H1 (cell line): ENCODE measurements at regions not wholly inside any gene's neighbourhood (a gene's known extent, or its start where the extent isn't known, plus 50 kb on each side); places are given as distances from the start of the nearest gene placed in this dataset.

ENCODE experiments used
- CTCF ChIA-PET: fragments of 300-600 bp; sonication (Branson Sonifier 250); formaldehyde crosslinking; loops from one replicate; lab custom pipeline; 2021; ENCODE audit not compliant: partially characterized antibody; lab: Charles Lee
- POLR2A ChIA-PET: fragments of 300-600 bp; sonication (Branson Sonifier 250); formaldehyde crosslinking; loops from one replicate; lab custom pipeline; 2021; ENCODE audit warnings: inconsistent platforms; ENCODE audit not compliant: partially characterized antibody; lab: Charles Lee
- DNase-seq, 2 experiments: peaks; one replicate each; pipeline versions ENCODE4 v3.0.0 to v3.0.0-alpha.2; 2010 to 2022; ENCODE audit warnings: low spot score in 2 of 2, low read depth in 1 of 2, mixed read lengths in 1 of 2
- FAIRE-seq: peaks from 2 replicates; lab custom pipeline; 2011; peaks lifted over from hg19 to GRCh38; lab: Jason Lieb, UNC
- H2AFZ ChIP-seq: 2 replicates; pipeline ENCODE4 v1.8.1; 2012; ENCODE audit warnings: low read length, inconsistent platforms
- H2AK5ac ChIP-seq: 2 replicates; pipeline ENCODE4 v1.6.1; 2013; ENCODE audit warnings: low read depth, low read length
- H2BK120ac ChIP-seq: replicated peaks from 2 replicates; pipeline ENCODE3; 2013; ENCODE audit warnings: low read depth, low read length, inconsistent platforms
- H2BK12ac ChIP-seq: 2 replicates; pipeline ENCODE4 v1.6.1; 2013; ENCODE audit warnings: low read depth, low read length
- H2BK15ac ChIP-seq: 2 replicates; pipeline ENCODE4 v1.6.1; 2013; ENCODE audit warnings: low read length
- H2BK20ac ChIP-seq: 2 replicates; pipeline ENCODE4 v1.6.1; 2013; ENCODE audit warnings: low read length
- H2BK5ac ChIP-seq: 2 replicates; pipeline ENCODE4 v1.6.1; 2013; ENCODE audit warnings: low read depth, low read length
- H3K14ac ChIP-seq: 2 replicates; pipeline ENCODE4 v1.6.1; 2013; ENCODE audit warnings: inconsistent platforms; ENCODE audit not compliant: insufficient read length
- H3K18ac ChIP-seq: 2 replicates; pipeline ENCODE4 v1.6.1; 2013; ENCODE audit warnings: low read length; ENCODE audit errors: extremely low read depth
- H3K23ac ChIP-seq: 2 replicates; pipeline ENCODE4 v1.6.1; 2013; ENCODE audit warnings: inconsistent platforms; ENCODE audit not compliant: insufficient read length
- H3K23me2 ChIP-seq: 2 replicates; pipeline ENCODE4 v1.6.1; 2013; ENCODE audit warnings: low read depth, low read length
- H3K27ac ChIP-seq: 2 replicates; pipeline ENCODE4 v1.6.1; 2011; ENCODE audit warnings: low read depth, low read length, inconsistent platforms
- H3K27me3 ChIP-seq, 4 experiments: replicated peaks in 1 of 4; 1 replicate in 1 of 4; 2 replicates in 3 of 4; pipeline versions ENCODE4 v1.6.1 to v1.8.1; 2011 to 2013; ENCODE audit warnings: low read length in 3 of 4, mild to moderate bottlenecking in 3 of 4, inconsistent platforms in 2 of 4, mixed read lengths in 2 of 4, moderate library complexity in 1 of 4; ENCODE audit not compliant: control insufficient read depth in 3 of 4, insufficient read depth in 3 of 4; ENCODE audit errors: extremely low read depth in 1 of 4
- H3K36me3 ChIP-seq, 4 experiments: 2 replicates each; pipeline versions ENCODE4 v1.6.1 to v1.8.1; 2011 to 2013; ENCODE audit warnings: mild to moderate bottlenecking in 4 of 4, low read length in 3 of 4, moderate library complexity in 2 of 4, control low read depth in 1 of 4, inconsistent platforms in 1 of 4; ENCODE audit not compliant: insufficient read depth in 4 of 4, control insufficient read depth in 2 of 4
- H3K4ac ChIP-seq: replicated peaks from 2 replicates; pipeline ENCODE3; 2013; ENCODE audit warnings: low read length, low read depth, mixed read lengths, inconsistent platforms; ENCODE audit not compliant: insufficient read length
- H3K4me1 ChIP-seq, 4 experiments: replicated peaks in 1 of 4; 1 replicate in 1 of 4; 2 replicates in 3 of 4; pipeline versions ENCODE4 v1.6.1 to v1.8.1; 2011 to 2013; ENCODE audit warnings: low read length in 3 of 4, inconsistent platforms in 2 of 4, mixed read lengths in 1 of 4; ENCODE audit not compliant: insufficient read depth in 4 of 4, control insufficient read depth in 3 of 4
- H3K4me2 ChIP-seq, 2 experiments: 2 replicates each; pipeline versions ENCODE4 v1.6.1 to v1.8.1; 2011 to 2013; ENCODE audit warnings: low read depth in 2 of 2, low read length in 2 of 2, control low read depth in 1 of 2, inconsistent platforms in 1 of 2, mild to moderate bottlenecking in 1 of 2; ENCODE audit not compliant: insufficient read depth in 1 of 2
- H3K4me3 ChIP-seq, 4 experiments: fragments of 200-600, 300-600 bp in 1 of 4; sonication (generic), shearing (Covaris generic), sonication (Bioruptor Twin) in 1 of 4; 2 replicates each; pipeline versions ENCODE4 v1.5.1 to v1.8.1; 2011 to 2016; ENCODE audit warnings: low read length in 4 of 4, low read depth in 3 of 4, control low read depth in 2 of 4, inconsistent platforms in 2 of 4, mild to moderate bottlenecking in 2 of 4, mixed read lengths in 1 of 4, moderate library complexity in 1 of 4; ENCODE audit not compliant: insufficient read depth in 2 of 4; ENCODE audit errors: extremely low read depth in 1 of 4
- H3K56ac ChIP-seq: replicated peaks from 2 replicates; pipeline ENCODE3; 2013; ENCODE audit warnings: low read depth, mild to moderate bottlenecking, mixed read lengths, low read length, inconsistent platforms; ENCODE audit not compliant: insufficient read length
- H3K79me1 ChIP-seq: 2 replicates; pipeline ENCODE4 v1.6.1; 2013; ENCODE audit warnings: low read depth, low read length, control low read depth
- H3K79me2 ChIP-seq, 2 experiments: 2 replicates each; pipeline versions ENCODE4 v1.6.1 to v1.8.1; 2012 to 2013; ENCODE audit warnings: low read length in 2 of 2, mild to moderate bottlenecking in 2 of 2, inconsistent platforms in 1 of 2; ENCODE audit not compliant: insufficient read depth in 2 of 2, control insufficient read depth in 1 of 2
- H3K9ac ChIP-seq, 4 experiments: replicated peaks in 1 of 4; 1 replicate in 1 of 4; 2 replicates in 3 of 4; pipeline versions ENCODE4 v1.6.1 to v1.8.1; 2011 to 2013; ENCODE audit warnings: low read depth in 3 of 4, low read length in 3 of 4, control low read depth in 2 of 4, mild to moderate bottlenecking in 2 of 4, moderate library complexity in 2 of 4, inconsistent platforms in 1 of 4; ENCODE audit errors: extremely low read depth in 1 of 4
- H3K9me3 ChIP-seq, 2 experiments: 2 replicates each; pipeline versions ENCODE4 v1.6.1 to v1.8.1; 2012 to 2013; ENCODE audit warnings: mild to moderate bottlenecking in 2 of 2, moderate library complexity in 2 of 2, control low read depth in 1 of 2, inconsistent platforms in 1 of 2, low read depth in 1 of 2, low read length in 1 of 2, mixed read lengths in 1 of 2; ENCODE audit not compliant: insufficient read depth in 2 of 2
- H4K20me1 ChIP-seq, 2 experiments: replicated peaks in 1 of 2; 2 replicates each; pipeline versions ENCODE3 to v1.8.1; 2011 to 2013; ENCODE audit warnings: inconsistent platforms in 2 of 2, low read length in 2 of 2, mild to moderate bottlenecking in 1 of 2; ENCODE audit not compliant: insufficient read depth in 2 of 2, control insufficient read depth in 1 of 2
- H4K5ac ChIP-seq: 2 replicates; pipeline ENCODE4 v1.6.1; 2013; ENCODE audit warnings: low read length, low read depth, mixed read lengths, inconsistent platforms; ENCODE audit not compliant: insufficient read length
- H4K8ac ChIP-seq: 2 replicates; pipeline ENCODE4 v1.8.0; 2013; ENCODE audit warnings: mild to moderate bottlenecking, moderate library complexity, low read length, inconsistent platforms; ENCODE audit not compliant: insufficient read depth; ENCODE audit errors: extremely low read depth
- H4K91ac ChIP-seq: replicated peaks from 2 replicates; pipeline ENCODE3; 2013; ENCODE audit warnings: low read length, mixed read lengths, inconsistent platforms; ENCODE audit not compliant: insufficient read length
- ASH2L ChIP-seq: fragments of 200-600, 300-600 bp; sonication (generic); IDR thresholded peaks from one replicate; pipeline ENCODE4 v1.7.1; 2017; ENCODE audit warnings: low read length
- BACH1 ChIP-seq: IDR thresholded peaks from 2 replicates; pipeline ENCODE4 v1.6.1; 2012; ENCODE audit warnings: low read length, improper control_type of control experiment
- CHD2 ChIP-seq: IDR thresholded peaks from 2 replicates; pipeline ENCODE4 v1.6.1; 2012; ENCODE audit warnings: low read length, improper control_type of control experiment
- CREB1 ChIP-seq: IDR thresholded peaks from 2 replicates; pipeline ENCODE4 v1.6.1; 2012; ENCODE audit warnings: inconsistent platforms
- E2F6 ChIP-seq: IDR thresholded peaks from 2 replicates; pipeline ENCODE4 v1.6.1; 2012; ENCODE audit warnings: inconsistent platforms
- KDM4A ChIP-seq: IDR thresholded peaks from one replicate; pipeline ENCODE4 v1.7.1; 2012; ENCODE audit warnings: low read depth, mild to moderate bottlenecking, moderate library complexity, low read length, inconsistent platforms; ENCODE audit not compliant: severe bottlenecking
- MAFK ChIP-seq: IDR thresholded peaks from 2 replicates; pipeline ENCODE4 v1.6.1; 2012; ENCODE audit warnings: low read depth, mild to moderate bottlenecking, improper control_type of control experiment, low read length
- NRF1 ChIP-seq: IDR thresholded peaks from 2 replicates; pipeline ENCODE4 v1.6.1; 2011; ENCODE audit warnings: mild to moderate bottlenecking, low read depth, low read length, improper control_type of control experiment
- PHF8 ChIP-seq: fragments of 200-600 bp; sonication (generic); conservative IDR thresholded peaks from 2 replicates; pipeline ENCODE4 v1.7.1; 2012; ENCODE audit warnings: low read depth, mild to moderate bottlenecking, inconsistent platforms, low read length, moderate library complexity
- SIRT6 ChIP-seq: IDR thresholded peaks from one replicate; pipeline ENCODE4 v1.7.1; 2012; ENCODE audit warnings: low read length, inconsistent platforms
- TEAD4 ChIP-seq: IDR thresholded peaks from 2 replicates; pipeline ENCODE4 v1.6.1; 2012; ENCODE audit warnings: low read depth, low read length, inconsistent platforms, mixed read lengths
- USF2 ChIP-seq: IDR thresholded peaks from 2 replicates; pipeline ENCODE4 v1.6.1; 2011; ENCODE audit warnings: low read length, improper control_type of control experiment
- WGBS, 2 experiments: shearing (Covaris generic) in 1 of 2; methylation state at CpG; one replicate each; pipeline versions ENCODE4 v1.1.6 to v1.1.7; 2013 to 2015; ENCODE audit warnings: low lambda C conversion rate in 2 of 2, mixed read lengths in 2 of 2, inconsistent platforms in 1 of 2, low coverage in 1 of 2, missing lambda C conversion rate in 1 of 2; ENCODE audit not compliant: insufficient replicate concordance in 2 of 2, insufficient coverage in 1 of 2, insufficient read length in 1 of 2; ENCODE audit errors: extremely low coverage in 1 of 2, missing lambda C conversion rate in 1 of 2; 5-methylcytosine and 5-hydroxymethylcytosine counted together

GRCh38 chr10:121171825-121172787 lies 320.9 kb downstream of the WDR11 start:
- no peaks in the 10 kb centered on the region for H3K36me3 ChIP-seq
- H3K9ac ChIP-seq = no peak overlapping the region
- H3K23ac ChIP-seq = no peak overlapping the region
- no peak overlapping the region for H3K18ac ChIP-seq
- POLR2A ChIA-PET = no interaction called here
- H2BK15ac ChIP-seq = no peak overlapping the region
- H3K4me1 ChIP-seq = no peaks in the 10 kb centered on the region
- no peak overlapping the region for H4K91ac ChIP-seq
- H3K27me3 ChIP-seq = no peaks in the 10 kb centered on the region
- no peak overlapping the region for H3K4ac ChIP-seq
- 91% methylated on average over 10 of the region's 10 CpGs; no CpG with 5 or more reads in 1 of the 2 experiments for WGBS, 2 experiments
- H3K27ac ChIP-seq = no peak overlapping the region
- H2AK5ac ChIP-seq = no peak overlapping the region
- H3K56ac ChIP-seq = no peak overlapping the region
- no peak overlapping the region for H3K14ac ChIP-seq
- FAIRE-seq (no peak), DNase-seq (no peak)
- CTCF ChIA-PET = interaction anchor here (1.0 to 1.4 kb wide), 4 partner anchors 9 to 453 kb away, joined by 3 to 4 read pairs (median 3); no protein-coding TSS in a partner anchor
- no peak overlapping the region for H2BK20ac ChIP-seq
- no peak overlapping the region for H2BK120ac ChIP-seq
- H4K5ac ChIP-seq = no peak overlapping the region
- H3K4me2 ChIP-seq = no peak overlapping the region
- no peak overlapping the region for H2BK12ac ChIP-seq
- H2BK5ac ChIP-seq = no peak overlapping the region
- no peak overlapping the region for H4K8ac ChIP-seq
- H3K9me3 ChIP-seq = no peaks in the 10 kb centered on the region
- H2AFZ ChIP-seq = no peak overlapping the region
- no peaks in the 10 kb centered on the region for H4K20me1 ChIP-seq
- H3K79me2 ChIP-seq = no peaks in the 10 kb centered on the region
- H3K4me3 ChIP-seq = no peak overlapping the region
- no peaks in the 10 kb centered on the region for H3K79me1 ChIP-seq
- no peaks in the 10 kb centered on the region; the same call in none of the 2 replicates for H3K23me2 ChIP-seq
- TF ChIP-seq TEAD4 = no peak
- no peak for TF ChIP-seq ASH2L
- TF ChIP-seq BACH1 = no peak
- TF ChIP-seq SIRT6 = no peak
- TF ChIP-seq CREB1 = no peak
- TF ChIP-seq USF2 = no peak
- TF ChIP-seq MAFK = no peak
- no peak for TF ChIP-seq E2F6
- TF ChIP-seq NRF1 = no peak
- no peak for TF ChIP-seq KDM4A
- TF ChIP-seq PHF8 = no peak
- TF ChIP-seq CHD2 = no peak
